DMS79 (cell line): ENCODE measurements at regions not wholly inside any gene's neighbourhood (a gene's known extent, or its start where the extent isn't known, plus 50 kb on each side); places are given as distances from the start of the nearest gene placed in this dataset.
"Not testable (repeated sequence)": the region's sequence is repeated elsewhere in the genome, so short reads cannot be mapped to it uniquely, and the experiment has no call there.

ENCODE experiments used
- DNase-seq: peaks from one replicate; lab custom pipeline; 2025; lab: John Stamatoyannopoulos, UW

- not testable (repeated sequence) for DNase-seq
These were observed 103.0 kb downstream of the CARTPT start for GRCh38 chr5:71822065-71822464.

GRCh38 chr5:71825992-71826391, 106.9 kb downstream of the CARTPT start:
- DNase-seq = no peak

GRCh38 chr5:71828291-71829040, 109.4 kb downstream of the CARTPT start:
- no peak for DNase-seq

- no peak for DNase-seq
These were observed 110.1 kb downstream of the CARTPT start for GRCh38 chr5:71829206-71829605.

- DNase-seq = peak; percentile 53
These were observed 111.8 kb downstream of the CARTPT start for GRCh38 chr5:71830681-71831539.

- no peak for DNase-seq
These were observed 114.0 kb downstream of the CARTPT start for GRCh38 chr5:71832812-71833715.

GRCh38 chr5:71834601-71835000, 115.5 kb downstream of the CARTPT start:
- no peak for DNase-seq

- DNase-seq = no peak
These were observed 117.0 kb downstream of the CARTPT start for GRCh38 chr5:71836084-71836483.

- no peak for DNase-seq
These were observed 117.6 kb downstream of the CARTPT start for GRCh38 chr5:71836559-71837112.

GRCh38 chr5:71838286-71838685, 119.2 kb downstream of the CARTPT start:
- DNase-seq = no peak

- no peak for DNase-seq
These were observed 120.2 kb downstream of the CARTPT start for GRCh38 chr5:71839096-71839884.

GRCh38 chr5:71841107-71841506, 122.0 kb downstream of the CARTPT start:
- DNase-seq = no peak

- DNase-seq = no peak
These were observed 124.0 kb downstream of the CARTPT start for GRCh38 chr5:71843111-71843510.

- no peak for DNase-seq
These were observed 125.8 kb downstream of the CARTPT start for GRCh38 chr5:71844862-71845261.

GRCh38 chr5:71859515-71859914, 140.4 kb downstream of the CARTPT start:
- no peak for DNase-seq

GRCh38 chr5:71860048-71860447, 141.0 kb downstream of the CARTPT start:
- DNase-seq = no peak

- no peak for DNase-seq
These were observed 142.6 kb downstream of the CARTPT start for GRCh38 chr5:71861682-71862081.

- DNase-seq = no peak
These were observed 143.0 kb downstream of the CARTPT start for GRCh38 chr5:71862087-71862486.

- no peak for DNase-seq
These were observed 143.5 kb downstream of the CARTPT start for GRCh38 chr5:71862507-71863060.

GRCh38 chr5:71864730-71865601, 145.9 kb downstream of the CARTPT start:
- DNase-seq = no peak
